Epithelial cell of proximal tubule (primary cell): ENCODE measurements at regions not wholly inside any gene's neighbourhood (a gene's known extent, or its start where the extent isn't known, plus 50 kb on each side); places are given as distances from the start of the nearest gene placed in this dataset.

Experiments
- DNase-seq: peaks from one replicate; pipeline ENCODE4 v3.0.0-alpha.2; 2011; ENCODE audit warnings: low read depth
- H3K4me3 ChIP-seq: 2 replicates; pipeline ENCODE4 v1.5.1; 2011; ENCODE audit warnings: low read depth, mild to moderate bottlenecking, low read length
- CTCF ChIP-seq: conservative IDR thresholded peaks from 2 replicates; pipeline ENCODE4 v1.5.1; 2012; ENCODE audit warnings: low read depth, mild to moderate bottlenecking, low read length

DNA sequence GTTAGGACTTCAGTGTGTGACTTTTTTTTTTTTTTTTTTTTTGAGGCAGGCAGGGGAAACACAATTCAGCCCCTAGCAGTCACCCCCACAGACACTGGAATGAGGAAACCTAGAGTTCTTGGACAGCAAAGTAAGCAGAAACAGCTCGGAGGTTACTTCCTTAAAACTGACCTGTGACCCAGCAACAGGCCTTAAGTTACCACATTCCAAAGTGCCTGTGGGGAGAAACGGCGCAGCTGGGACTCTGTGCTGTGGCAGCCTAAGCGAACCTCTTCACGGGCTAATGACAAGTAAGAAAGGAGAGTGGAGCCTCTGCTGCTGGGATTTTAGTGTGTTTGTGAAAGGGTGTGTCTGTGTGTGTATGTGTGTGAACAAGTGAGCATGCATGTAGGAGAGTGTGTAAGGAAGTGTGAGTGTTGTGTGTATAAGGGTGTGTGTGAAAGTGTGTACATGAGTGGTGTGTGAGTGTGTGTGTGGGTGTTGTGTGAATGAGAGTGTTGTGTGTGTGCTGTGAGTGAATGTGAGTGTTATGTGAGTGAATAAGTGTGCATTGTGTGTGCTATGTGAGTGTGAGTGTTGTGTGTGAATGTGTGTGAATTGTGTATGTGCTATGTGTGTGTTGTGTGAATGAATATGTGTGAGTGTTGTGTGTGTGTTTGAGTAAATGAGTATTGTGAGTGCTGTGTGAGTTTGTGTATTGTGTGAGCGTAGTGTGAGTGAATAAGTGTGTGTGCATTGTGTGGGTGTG is 180.8 kb downstream of the BRINP2 start:
- no peak for TF ChIP-seq CTCF
- peak; percentile 12 for DNase-seq
- no peak overlapping the region for H3K4me3 ChIP-seq

DNA sequence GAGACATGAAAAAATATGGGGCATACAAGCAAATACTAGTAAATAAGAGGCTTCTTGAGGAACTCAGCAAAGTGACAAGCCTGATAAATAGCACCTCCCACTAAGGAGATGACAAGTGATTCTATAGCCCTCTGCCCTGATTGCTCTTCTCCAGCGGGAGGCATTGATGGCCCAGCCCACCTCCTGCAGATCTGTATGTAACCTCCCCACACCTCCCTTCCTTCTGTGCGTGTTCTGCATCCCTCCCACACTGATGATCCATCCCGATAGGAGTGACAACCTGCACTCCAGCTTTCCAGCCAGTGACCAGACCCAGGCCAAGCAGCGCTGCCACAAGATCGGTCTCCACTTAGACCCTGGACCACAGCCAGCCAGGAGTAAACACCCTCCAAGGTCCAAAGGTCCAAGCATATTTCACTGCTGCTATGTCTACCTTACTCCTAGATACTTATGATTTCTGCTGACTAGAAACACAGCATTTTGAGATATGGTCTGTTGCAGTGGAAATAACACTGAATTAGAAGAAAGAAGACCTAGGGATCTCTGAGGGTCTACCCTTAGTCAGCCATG is 176.1 kb downstream of the BRINP2 start:
- no peak overlapping the region for H3K4me3 ChIP-seq
- no peak for TF ChIP-seq CTCF
- no peak for DNase-seq

DNA sequence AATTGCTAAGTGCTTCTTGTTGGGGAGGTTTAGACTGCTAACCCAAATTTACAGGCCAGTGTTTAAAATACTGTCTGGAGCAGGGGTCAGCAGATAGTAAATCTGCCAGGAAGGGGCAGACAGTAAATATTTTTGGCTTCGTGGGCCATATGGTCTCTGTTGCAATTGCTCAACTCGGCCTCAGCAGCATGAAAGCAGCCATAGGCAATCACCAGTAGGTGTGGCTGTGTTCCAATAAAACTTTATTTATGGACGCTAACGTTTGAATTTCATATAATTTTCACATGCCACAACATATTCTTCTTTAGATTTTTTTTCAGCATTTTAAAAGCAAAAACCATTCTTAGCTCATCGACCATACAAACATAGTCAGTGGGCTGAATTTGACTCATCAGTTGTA is 172.7 kb downstream of the BRINP2 start:
- no peak overlapping the region for H3K4me3 ChIP-seq
- DNase-seq: no peak
- TF ChIP-seq CTCF: no peak

GRCh38 chr1:177341773-177342172 is 171.0 kb downstream of the BRINP2 start:
- no peak for TF ChIP-seq CTCF
- no peak for DNase-seq
- no peak overlapping the region for H3K4me3 ChIP-seq

- no peak for DNase-seq
- no peak overlapping the region for H3K4me3 ChIP-seq
- TF ChIP-seq CTCF: no peak
These were observed 169.9 kb downstream of the BRINP2 start for GRCh38 chr1:177340601-177341067.

GRCh38 chr1:177338376-177338775 is 167.6 kb downstream of the BRINP2 start:
- DNase-seq: no peak
- TF ChIP-seq CTCF: no peak
- no peak overlapping the region for H3K4me3 ChIP-seq

DNA sequence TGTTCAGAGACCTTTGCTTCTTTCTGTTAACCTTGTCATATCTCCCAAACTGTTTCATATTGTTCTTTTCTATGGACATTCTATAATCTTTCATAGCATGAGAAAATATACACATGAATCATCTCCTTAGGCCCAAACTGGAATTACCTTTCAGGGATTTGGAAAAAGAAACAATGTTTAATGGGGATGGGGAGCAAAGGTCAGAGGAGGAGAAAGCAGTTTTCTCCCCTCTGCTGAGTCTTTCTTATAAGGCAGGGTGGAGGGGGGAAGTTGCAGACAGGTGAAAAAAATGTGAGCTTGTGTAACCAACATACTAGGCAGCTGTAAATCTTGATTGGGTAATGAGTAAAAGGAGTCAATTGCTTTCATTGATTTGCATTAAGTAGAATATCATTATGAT is 164.1 kb downstream of the BRINP2 start:
- no peak for TF ChIP-seq CTCF
- DNase-seq: no peak
- H3K4me3 ChIP-seq: no peak overlapping the region
